GM18505 (cell line): ENCODE measurements at regions not wholly inside any gene's neighbourhood (a gene's known extent, or its start where the extent isn't known, plus 50 kb on each side); places are given as distances from the start of the nearest gene placed in this dataset.

Experiments used
- ATAC-seq: cut with Tn5 transposase; IDR thresholded peaks from one replicate; pipeline ENCODE4 v1.9.1; 2021; ENCODE audit not compliant: unreplicated experiment
- POLR2A ChIP-seq: IDR thresholded peaks from 4 replicates; pipeline ENCODE4 v1.6.1; 2011; ENCODE audit warnings: borderline replicate concordance; ENCODE audit not compliant: insufficient read depth, insufficient read length; ENCODE audit errors: extremely low read depth

- no peak for TF ChIP-seq POLR2A
- ATAC-seq: no peak
These were observed 384.6 kb upstream of the ADARB2 start for GRCh38 chr10:2121929-2122328.

- TF ChIP-seq POLR2A: no peak
- ATAC-seq: no peak
These were observed 384.0 kb upstream of the ADARB2 start for GRCh38 chr10:2121315-2121714.

- no peak for TF ChIP-seq POLR2A
- no peak for ATAC-seq
These were observed 383.4 kb upstream of the ADARB2 start for GRCh38 chr10:2120746-2121145.

GRCh38 chr10:2119316-2119715 lies 382.0 kb upstream of the ADARB2 start:
- no peak for TF ChIP-seq POLR2A
- ATAC-seq: no peak

- no peak for TF ChIP-seq POLR2A
These were observed 380.9 kb upstream of the ADARB2 start for GRCh38 chr10:2118201-2118600.

GRCh38 chr10:2117641-2118040 lies 380.3 kb upstream of the ADARB2 start:
- ATAC-seq: no peak
- TF ChIP-seq POLR2A: no peak

More at GRCh38 chr10:2118201-2118600, 380.9 kb upstream of the ADARB2 start:
- ATAC-seq: no peak

GRCh38 chr10:2111965-2112364 lies 374.6 kb upstream of the ADARB2 start:
- no peak for ATAC-seq
- no peak for TF ChIP-seq POLR2A

- no peak for TF ChIP-seq POLR2A
- ATAC-seq: no peak
These were observed 371.2 kb upstream of the ADARB2 start for GRCh38 chr10:2108496-2108895.

GRCh38 chr10:2106641-2107040 lies 369.3 kb upstream of the ADARB2 start:
- TF ChIP-seq POLR2A: no peak
- ATAC-seq: no peak

GRCh38 chr10:2099321-2099720 lies 362.0 kb upstream of the ADARB2 start:
- no peak for ATAC-seq

GRCh38 chr10:2097937-2098336 lies 360.6 kb upstream of the ADARB2 start:
- no peak for TF ChIP-seq POLR2A
- no peak for ATAC-seq

More at GRCh38 chr10:2099321-2099720, 362.0 kb upstream of the ADARB2 start:
- TF ChIP-seq POLR2A: no peak

- no peak for TF ChIP-seq POLR2A
- no peak for ATAC-seq
These were observed 356.8 kb upstream of the ADARB2 start for GRCh38 chr10:2094171-2094570.

GRCh38 chr10:2083591-2083990 lies 346.3 kb upstream of the ADARB2 start:
- ATAC-seq: no peak
- no peak for TF ChIP-seq POLR2A

GRCh38 chr10:2081501-2081900 lies 344.2 kb upstream of the ADARB2 start:
- TF ChIP-seq POLR2A: no peak
- ATAC-seq: no peak

GRCh38 chr10:2079603-2080078 lies 342.3 kb upstream of the ADARB2 start:
- no peak for TF ChIP-seq POLR2A
- no peak for ATAC-seq
